ENCODE measurements at regions not wholly inside any gene's neighbourhood (a gene's known extent, or its start where the extent isn't known, plus 50 kb on each side); places are given as distances from the start of the nearest gene placed in this dataset.

DNA sequence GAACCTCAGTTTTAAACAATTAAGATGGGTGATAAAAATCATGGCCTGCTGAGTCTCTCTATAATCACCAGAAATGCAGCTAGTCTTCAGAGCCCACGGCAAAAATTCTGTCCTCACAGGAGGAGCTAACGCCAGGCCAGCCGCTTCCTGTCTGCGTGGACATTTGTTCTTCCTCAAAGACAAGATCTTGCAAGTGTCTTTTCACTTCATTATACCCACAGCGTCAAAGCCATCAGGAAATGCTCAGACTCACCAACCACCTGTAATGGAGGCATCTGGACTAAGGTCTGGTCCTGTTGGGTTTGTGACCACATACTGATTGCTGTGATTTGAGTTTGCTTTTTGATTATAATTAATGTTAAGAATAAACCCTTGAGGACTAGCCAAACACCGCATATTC lies 473.8 kb upstream of the MC4R start:
- Histone ChIP-seq H3K79me1 (ENCODE audit: insufficient read depth, low read depth, low read length, poor library complexity, severe bottlenecking) (no peaks in the 10 kb centered on the region), H2BK5ac (ENCODE audit: insufficient read length, low read length) (no peak overlapping the region), H4K8ac (replicated peaks; ENCODE audit: insufficient read length, low read depth, low read length) (no peak overlapping the region)

More for the DNA sequence above, 473.8 kb upstream of the MC4R start:
- H2BK120ac ChIP-seq (ENCODE audit: low read depth, low read length, poor library complexity, severe bottlenecking) = no peak overlapping the region
- no peaks in the 10 kb centered on the region for H3K79me2 ChIP-seq (ENCODE audit: insufficient read depth, low read length)
- no peak overlapping the region for H3K27ac ChIP-seq (ENCODE audit: insufficient read length, low read depth, low read length)
- no peaks in the 10 kb centered on the region for H3K23me2 ChIP-seq (ENCODE audit: insufficient read length, low read depth, low read length, poor library complexity, severe bottlenecking)
- H3K36me3 Mint-ChIP-seq (ENCODE audit: insufficient read depth in 1 of 3, low read depth in 3 of 3) = peaks cover 0 to 17% (median 2%) of the 10 kb centered on the region in 3 experiments; a peak in 3 of 7 replicates
- 0 out of 7 replicates have a peak overlapping the region, but pooled peaks of 1 of the 3 experiments have one; percentile 41 for H3K27ac Mint-ChIP-seq
- no peak for DNase-seq
- H3K27me3 ChIP-seq (ENCODE audit: insufficient read depth, low read length) = no peaks in the 10 kb centered on the region
- H3K56ac ChIP-seq (ENCODE audit: insufficient read length, low read depth, low read length) = no peak overlapping the region
- H3T11ph ChIP-seq (ENCODE audit: low read length) = no peak overlapping the region
- H3K4me2 ChIP-seq (ENCODE audit: insufficient read depth, insufficient read length, low read length) = no peak overlapping the region
- no peak overlapping the region for H2AFZ ChIP-seq (ENCODE audit: low read length)
- peaks cover 16 to 20% of the 10 kb centered on the region in 2 experiments for H3K4me1 Mint-ChIP-seq
- H3K9me3 ChIP-seq (ENCODE audit: control insufficient read depth, low read depth, low read length) = no peaks in the 10 kb centered on the region
- no peak overlapping the region for H4K91ac ChIP-seq (ENCODE audit: insufficient read length, low read depth, low read length)
- no peak overlapping the region for H2BK15ac ChIP-seq (ENCODE audit: low read depth, low read length)
- H3K23ac ChIP-seq (ENCODE audit: insufficient read length, low read depth, low read length) = no peak overlapping the region
- no peak overlapping the region for H3K18ac ChIP-seq (ENCODE audit: insufficient read length, low read depth, low read length)
- H2BK12ac ChIP-seq (ENCODE audit: insufficient read length, low read depth, low read length) = no peak overlapping the region
- H3K9ac ChIP-seq (ENCODE audit: extremely low read depth, insufficient read length, low read length) = no peak overlapping the region
- H3K4me1 ChIP-seq (ENCODE audit: insufficient read depth, low read length) = no peaks in the 10 kb centered on the region
- H3K27me3 Mint-ChIP-seq (ENCODE audit: low read depth) = no peaks in the 10 kb centered on the region
- H2AK5ac ChIP-seq (ENCODE audit: insufficient read length, low read length) = no peak overlapping the region
- no CpG with 5 or more reads among the region's 6 CpGs for WGBS (ENCODE audit: extremely low coverage, insufficient read length, low lambda C conversion rate)
- H3K14ac ChIP-seq (ENCODE audit: insufficient read depth, low read length) = no peak overlapping the region
- H4K5ac ChIP-seq (ENCODE audit: insufficient read length, low read depth, low read length) = peak overlapping the region; percentile 63
- H3K4me3 Mint-ChIP-seq = no peak overlapping the region
- no peak overlapping the region for H3K4ac ChIP-seq (ENCODE audit: low read depth, low read length)
- H2BK20ac ChIP-seq (ENCODE audit: low read depth, low read length, poor library complexity, severe bottlenecking) = no peak overlapping the region
- H3K9me3 Mint-ChIP-seq = peaks cover 9 to 15% of the 10 kb centered on the region in 2 experiments
- H4K20me1 ChIP-seq (ENCODE audit: control insufficient read depth, insufficient read depth, insufficient read length) = no peaks in the 10 kb centered on the region
- TF ChIP-seq, protein P1, sequence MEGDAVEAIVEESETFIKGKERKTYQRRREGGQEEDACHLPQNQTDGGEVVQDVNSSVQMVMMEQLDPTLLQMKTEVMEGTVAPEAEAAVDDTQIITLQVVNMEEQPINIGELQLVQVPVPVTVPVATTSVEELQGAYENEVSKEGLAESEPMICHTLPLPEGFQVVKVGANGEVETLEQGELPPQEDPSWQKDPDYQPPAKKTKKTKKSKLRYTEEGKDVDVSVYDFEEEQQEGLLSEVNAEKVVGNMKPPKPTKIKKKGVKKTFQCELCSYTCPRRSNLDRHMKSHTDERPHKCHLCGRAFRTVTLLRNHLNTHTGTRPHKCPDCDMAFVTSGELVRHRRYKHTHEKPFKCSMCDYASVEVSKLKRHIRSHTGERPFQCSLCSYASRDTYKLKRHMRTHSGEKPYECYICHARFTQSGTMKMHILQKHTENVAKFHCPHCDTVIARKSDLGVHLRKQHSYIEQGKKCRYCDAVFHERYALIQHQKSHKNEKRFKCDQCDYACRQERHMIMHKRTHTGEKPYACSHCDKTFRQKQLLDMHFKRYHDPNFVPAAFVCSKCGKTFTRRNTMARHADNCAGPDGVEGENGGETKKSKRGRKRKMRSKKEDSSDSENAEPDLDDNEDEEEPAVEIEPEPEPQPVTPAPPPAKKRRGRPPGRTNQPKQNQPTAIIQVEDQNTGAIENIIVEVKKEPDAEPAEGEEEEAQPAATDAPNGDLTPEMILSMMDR (conservative IDR thresholded peaks at IDR 0.05) = no peak
